ENCODE measurements at regions not wholly inside any gene's neighbourhood (a gene's known extent, or its start where the extent isn't known, plus 50 kb on each side); places are given as distances from the start of the nearest gene placed in this dataset.

GRCh38 chr18:1895456-1896185 is 675.7 kb downstream of the METTL4 start:
- TF ChIP-seq MYC (IDR thresholded peaks at IDR 0.05; ENCODE audit: low read depth, low read length) (no peak), POLR2A (IDR thresholded peaks at IDR 0.05; ENCODE audit: extremely low read depth, insufficient read length) (no peak), CTCF (IDR thresholded peaks at IDR 0.05; ENCODE audit: low read depth, low read length) (no peak), MAX (IDR thresholded peaks at IDR 0.05; ENCODE audit: low read depth, low read length) (no peak)
